HG02798 (cell line): ENCODE measurements at regions not wholly inside any gene's neighbourhood (a gene's known extent, or its start where the extent isn't known, plus 50 kb on each side); places are given as distances from the start of the nearest gene placed in this dataset.
"Not testable (repeated sequence)": the region's sequence is repeated elsewhere in the genome, so short reads cannot be mapped to it uniquely, and the experiment has no call there.

Experiments used
- ATAC-seq: cut with Tn5 transposase; IDR thresholded peaks from one replicate; pipeline ENCODE4 v1.9.1; 2021; ENCODE audit warnings: mild to moderate bottlenecking; ENCODE audit not compliant: unreplicated experiment, poor library complexity

DNA sequence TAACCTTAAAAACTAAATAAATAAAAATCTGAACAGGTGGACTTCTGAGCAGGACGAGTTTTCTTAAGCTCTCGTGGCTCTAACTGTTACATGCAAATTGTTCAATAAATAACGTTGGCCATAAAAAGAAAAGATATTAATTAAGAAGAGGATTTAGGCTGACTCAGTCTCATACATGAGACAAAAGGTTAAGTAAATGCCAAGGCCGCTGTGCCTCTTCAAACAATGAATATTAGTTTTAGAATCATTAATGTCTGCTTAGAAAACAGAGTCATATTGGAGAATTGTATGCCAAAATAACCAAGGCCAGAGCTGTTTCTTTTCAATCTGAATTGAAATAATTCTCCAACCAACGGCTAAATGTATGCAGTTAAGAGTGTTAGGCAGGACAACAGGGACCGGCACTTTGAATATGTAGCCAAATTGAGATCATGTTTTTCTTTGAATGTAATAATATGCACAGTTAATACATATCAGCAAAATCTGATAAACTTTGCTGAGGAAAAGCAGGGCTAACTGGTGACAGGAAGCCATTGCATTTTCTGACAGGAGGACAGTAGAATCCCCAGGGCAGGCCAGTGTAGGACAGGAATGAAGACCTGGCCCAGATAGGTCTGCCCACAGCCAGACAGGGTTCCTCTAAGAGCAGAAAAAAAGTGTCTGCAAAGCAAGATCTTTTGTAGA, 1041.4 kb upstream of the FANCL start:
- ATAC-seq = no peak

- ATAC-seq = no peak
These were observed 1036.5 kb upstream of the FANCL start for GRCh38 chr2:59277671-59278070.

GRCh38 chr2:59276917-59277316, 1035.8 kb upstream of the FANCL start:
- ATAC-seq = no peak

- peak; percentile 65 for ATAC-seq
These were observed 1034.9 kb upstream of the FANCL start for GRCh38 chr2:59276033-59276432.

GRCh38 chr2:59266453-59266852, 1025.3 kb upstream of the FANCL start:
- ATAC-seq = no peak

- ATAC-seq = no peak
These were observed 1018.8 kb upstream of the FANCL start for GRCh38 chr2:59259913-59260312.

GRCh38 chr2:59256290-59256689, 1015.2 kb upstream of the FANCL start:
- ATAC-seq = no peak

- ATAC-seq = no peak
These were observed 1013.2 kb upstream of the FANCL start for GRCh38 chr2:59254279-59254678.

DNA sequence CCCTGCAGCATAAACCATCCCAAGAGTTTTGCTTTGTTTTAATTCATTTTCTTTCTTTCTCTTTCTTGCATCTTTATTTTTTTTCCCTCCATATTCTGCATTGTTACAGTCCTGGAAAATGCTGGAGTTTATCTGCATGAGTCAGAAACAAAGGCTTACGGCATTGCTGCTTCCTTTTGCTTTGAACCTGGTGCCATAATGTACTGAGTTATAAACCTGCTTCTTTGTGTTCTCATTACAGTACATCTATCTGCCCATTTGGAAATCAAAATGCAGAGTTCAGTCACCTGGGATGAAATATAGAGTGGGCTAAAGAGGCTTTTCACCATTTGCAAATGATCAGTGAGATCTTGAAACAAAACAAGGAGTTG, 1009.2 kb upstream of the FANCL start:
- ATAC-seq = no peak

GRCh38 chr2:59249441-59250306, 1008.5 kb upstream of the FANCL start:
- no peak for ATAC-seq

DNA sequence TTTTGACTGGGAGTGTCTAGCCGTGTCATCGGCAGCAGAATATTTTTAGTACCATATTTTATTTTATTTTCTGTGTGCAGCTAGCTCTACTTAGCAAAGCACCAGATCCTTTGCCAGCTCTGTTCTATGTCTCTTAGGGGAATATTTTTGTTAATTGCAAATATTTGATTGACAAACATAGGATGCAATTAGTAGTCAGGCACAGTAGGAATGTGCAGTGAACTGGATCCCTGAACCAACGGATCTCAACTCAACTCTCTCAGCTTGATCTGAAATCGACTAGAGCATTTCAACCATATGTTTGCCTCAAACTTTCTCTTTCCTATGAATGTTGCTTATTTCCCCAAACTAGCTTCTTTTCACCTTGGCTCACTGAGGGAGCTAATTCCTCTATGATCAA, 998.0 kb upstream of the FANCL start:
- ATAC-seq = no peak

- ATAC-seq = no peak
These were observed 996.2 kb upstream of the FANCL start for GRCh38 chr2:59237311-59237710.

- ATAC-seq = no peak
These were observed 995.6 kb upstream of the FANCL start for GRCh38 chr2:59236723-59237122.

GRCh38 chr2:59233920-59234319, 992.8 kb upstream of the FANCL start:
- no peak for ATAC-seq

DNA sequence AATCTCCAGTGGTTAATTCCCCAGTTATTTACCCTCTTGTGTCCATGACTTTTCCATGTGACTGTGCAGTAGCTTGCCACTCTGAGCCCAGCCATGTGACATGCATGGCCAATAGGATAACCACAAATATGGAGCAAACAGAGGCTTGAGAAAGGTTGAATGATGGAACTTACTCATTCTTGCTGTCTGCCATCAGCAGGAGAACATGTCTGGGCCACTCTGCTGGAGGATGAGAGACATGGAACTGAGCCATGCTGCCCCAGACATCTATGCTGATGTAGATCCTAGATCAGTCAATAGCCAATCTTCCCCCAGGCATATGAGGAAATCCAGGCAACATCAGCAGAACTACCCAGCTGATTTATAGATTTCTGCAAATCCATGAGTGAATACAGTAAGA, 992.3 kb upstream of the FANCL start:
- no peak for ATAC-seq

- peak; percentile 92 for ATAC-seq
These were observed 991.5 kb upstream of the FANCL start for GRCh38 chr2:59232394-59233165.

GRCh38 chr2:59226362-59226761, 985.2 kb upstream of the FANCL start:
- not testable (repeated sequence) for ATAC-seq

DNA sequence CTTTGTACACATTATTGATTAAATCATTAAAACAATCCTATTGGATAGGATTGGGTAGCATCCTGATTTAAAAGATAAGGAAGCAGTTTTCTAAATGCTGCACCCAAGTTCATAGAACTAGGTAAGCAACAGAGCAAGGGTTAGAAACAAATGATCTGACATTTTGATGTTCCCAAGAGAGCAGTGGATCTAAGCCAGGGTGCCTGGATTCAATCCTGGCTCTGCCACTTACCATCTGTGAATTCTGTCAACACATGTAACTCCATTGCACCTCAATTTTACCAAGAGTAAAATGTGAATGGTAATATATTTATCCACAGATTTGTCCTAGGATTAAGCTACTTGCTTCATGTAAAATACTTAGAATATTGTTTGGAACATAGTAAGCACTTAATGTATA, 982.6 kb upstream of the FANCL start:
- no peak for ATAC-seq

GRCh38 chr2:59217360-59217759, 976.2 kb upstream of the FANCL start:
- ATAC-seq = no peak

DNA sequence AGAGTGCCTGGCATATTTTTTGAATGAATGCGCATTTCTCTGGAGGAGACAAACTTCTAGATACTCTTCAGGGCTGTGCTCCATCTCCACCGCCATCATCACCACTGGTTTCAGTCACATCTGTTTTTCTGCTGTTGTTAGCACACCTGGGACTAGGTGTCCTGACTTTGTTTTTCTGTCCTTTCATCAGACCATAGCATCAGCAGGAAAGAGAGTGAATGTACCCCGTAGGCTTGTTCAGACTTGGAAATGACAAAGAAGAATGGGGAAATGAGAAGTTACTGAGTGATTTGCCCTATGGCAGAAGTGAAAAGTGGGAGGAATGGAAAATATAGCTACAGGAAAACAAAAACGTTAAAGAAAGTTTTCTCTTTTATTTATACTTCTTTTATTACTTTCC, 965.2 kb upstream of the FANCL start:
- no peak for ATAC-seq

- no peak for ATAC-seq
These were observed 962.9 kb upstream of the FANCL start for GRCh38 chr2:59204040-59204439.
